Smooth muscle cell (in vitro differentiated cells): ENCODE measurements at regions not wholly inside any gene's neighbourhood (a gene's known extent, or its start where the extent isn't known, plus 50 kb on each side); places are given as distances from the start of the nearest gene placed in this dataset.

Experiments used
- DNase-seq: peaks from one replicate; lab custom pipeline; 2025; ENCODE audit not compliant: unreplicated experiment; lab: John Stamatoyannopoulos, UW
- H2AFZ ChIP-seq: fragments of 200-600 bp; sonication (generic); 2 replicates; pipeline ENCODE4 v1.6.0; 2016; ENCODE audit warnings: antibody characterized with exemption, low read depth, mild to moderate bottlenecking
- H3F3A ChIP-seq: fragments of 200-600 bp; sonication (generic); 2 replicates; pipeline ENCODE4 v1.6.0; 2017; ENCODE audit warnings: antibody characterized with exemption, low read depth
- H3K27ac ChIP-seq: fragments of 200-600 bp; sonication (generic); 2 replicates; pipeline ENCODE4 v1.5.1; 2016; ENCODE audit warnings: low read depth, mild to moderate bottlenecking
- H3K27me3 ChIP-seq: fragments of 200-600 bp; sonication (generic); 2 replicates; pipeline ENCODE4 v1.6.1; 2016; ENCODE audit warnings: low read depth, mild to moderate bottlenecking
- H3K36me3 ChIP-seq: fragments of 200-600 bp; sonication (generic); 2 replicates; pipeline ENCODE4 v1.5.1; 2016; ENCODE audit warnings: low read depth
- H3K4me1 ChIP-seq: fragments of 200-600 bp; sonication (generic); 2 replicates; pipeline ENCODE4 v1.5.1; 2016; ENCODE audit warnings: low read depth
- H3K4me2 ChIP-seq: fragments of 200-600 bp; sonication (generic); 2 replicates; pipeline ENCODE4 v1.6.0; 2016; ENCODE audit warnings: mild to moderate bottlenecking
- H3K4me3 ChIP-seq: fragments of 200-600 bp; sonication (generic); 2 replicates; pipeline ENCODE4 v1.5.1; 2016; ENCODE audit warnings: mild to moderate bottlenecking
- H3K79me2 ChIP-seq: fragments of 200-600 bp; sonication (generic); 2 replicates; pipeline ENCODE4 v1.6.0; 2016; ENCODE audit warnings: low read depth, mild to moderate bottlenecking
- H3K9ac ChIP-seq: fragments of 200-600 bp; sonication (generic); 2 replicates; pipeline ENCODE4 v1.6.0; 2016; ENCODE audit warnings: low read depth
- H3K9me3 ChIP-seq: fragments of 200-600 bp; sonication (generic); replicated peaks from 2 replicates; pipeline ENCODE4 v1.5.1; 2016; ENCODE audit warnings: low read depth
- H4K20me1 ChIP-seq: fragments of 200-600 bp; sonication (generic); 2 replicates; pipeline ENCODE4 v1.6.0; 2016; ENCODE audit warnings: low read depth
- WGBS: methylation state at CpG from one replicate; pipeline ENCODE4 v1.1.7; 2016; ENCODE audit warnings: low lambda C conversion rate; 5-methylcytosine and 5-hydroxymethylcytosine counted together
- TF ChIP-seq, protein P1 (sequence below): fragments of 200-600 bp; sonication (generic); IDR thresholded peaks from 2 replicates; pipeline ENCODE4 v1.5.1; 2017; ENCODE audit warnings: borderline replicate concordance, mild to moderate bottlenecking, antibody characterized with exemption; ENCODE audit not compliant: insufficient read depth, poor library complexity, severe bottlenecking

DNA sequence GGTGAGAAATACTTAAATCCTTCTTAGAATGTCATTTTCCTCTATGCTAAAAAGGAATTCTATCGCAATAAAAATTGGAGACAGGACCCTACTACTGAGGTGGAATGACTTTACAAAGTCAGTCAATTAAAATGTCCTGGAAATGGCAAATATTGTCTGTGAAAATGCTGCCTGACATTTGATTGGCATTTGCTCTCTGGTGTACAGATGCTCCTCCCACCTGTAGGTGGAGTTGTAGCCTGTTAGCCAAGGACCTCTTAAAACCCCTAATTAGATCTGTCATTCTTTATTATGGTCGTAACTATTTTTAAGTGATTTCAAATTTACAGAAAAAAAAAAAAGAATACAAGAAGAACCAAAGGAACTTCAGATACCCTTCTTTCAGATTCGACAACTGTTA is 393.1 kb upstream of the KLHL29 start:
- H3K4me3 ChIP-seq, result no peak overlapping the region
- H3K36me3 ChIP-seq, result no peaks in the 10 kb centered on the region
- H3K27me3 ChIP-seq, result no peaks in the 10 kb centered on the region
- TF ChIP-seq, protein P1, sequence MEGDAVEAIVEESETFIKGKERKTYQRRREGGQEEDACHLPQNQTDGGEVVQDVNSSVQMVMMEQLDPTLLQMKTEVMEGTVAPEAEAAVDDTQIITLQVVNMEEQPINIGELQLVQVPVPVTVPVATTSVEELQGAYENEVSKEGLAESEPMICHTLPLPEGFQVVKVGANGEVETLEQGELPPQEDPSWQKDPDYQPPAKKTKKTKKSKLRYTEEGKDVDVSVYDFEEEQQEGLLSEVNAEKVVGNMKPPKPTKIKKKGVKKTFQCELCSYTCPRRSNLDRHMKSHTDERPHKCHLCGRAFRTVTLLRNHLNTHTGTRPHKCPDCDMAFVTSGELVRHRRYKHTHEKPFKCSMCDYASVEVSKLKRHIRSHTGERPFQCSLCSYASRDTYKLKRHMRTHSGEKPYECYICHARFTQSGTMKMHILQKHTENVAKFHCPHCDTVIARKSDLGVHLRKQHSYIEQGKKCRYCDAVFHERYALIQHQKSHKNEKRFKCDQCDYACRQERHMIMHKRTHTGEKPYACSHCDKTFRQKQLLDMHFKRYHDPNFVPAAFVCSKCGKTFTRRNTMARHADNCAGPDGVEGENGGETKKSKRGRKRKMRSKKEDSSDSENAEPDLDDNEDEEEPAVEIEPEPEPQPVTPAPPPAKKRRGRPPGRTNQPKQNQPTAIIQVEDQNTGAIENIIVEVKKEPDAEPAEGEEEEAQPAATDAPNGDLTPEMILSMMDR, result no peak
- no peak for DNase-seq
- H3F3A ChIP-seq, result no peaks in the 10 kb centered on the region
- 90% methylated on average over 3 of the region's 3 CpGs for WGBS
- H3K9me3 ChIP-seq, result no peaks in the 10 kb centered on the region
- H4K20me1 ChIP-seq, result no peaks in the 10 kb centered on the region
- no peak overlapping the region for H2AFZ ChIP-seq
- no peak overlapping the region for H3K4me2 ChIP-seq
- H3K9ac ChIP-seq, result no peak overlapping the region
- no peaks in the 10 kb centered on the region for H3K4me1 ChIP-seq
- H3K27ac ChIP-seq, result no peak overlapping the region
- no peaks in the 10 kb centered on the region for H3K79me2 ChIP-seq

GRCh38 chr2:22992441-22992840 is 392.5 kb upstream of the KLHL29 start:
- TF ChIP-seq, protein P1, result no peak
- H3K27ac ChIP-seq, result no peak overlapping the region
- H3K4me3 ChIP-seq, result no peak overlapping the region
- no peaks in the 10 kb centered on the region for H3F3A ChIP-seq
- no peak overlapping the region for H3K9ac ChIP-seq
- no peaks in the 10 kb centered on the region for H3K9me3 ChIP-seq
- H3K4me1 ChIP-seq, result no peaks in the 10 kb centered on the region
- no peaks in the 10 kb centered on the region for H3K36me3 ChIP-seq
- no peak overlapping the region for H3K4me2 ChIP-seq
- H4K20me1 ChIP-seq, result no peaks in the 10 kb centered on the region
- H3K79me2 ChIP-seq, result no peaks in the 10 kb centered on the region
- DNase-seq, result no peak
- H2AFZ ChIP-seq, result no peak overlapping the region
- H3K27me3 ChIP-seq, result no peaks in the 10 kb centered on the region
- 86% methylated on average over 2 of the region's 2 CpGs for WGBS

DNA sequence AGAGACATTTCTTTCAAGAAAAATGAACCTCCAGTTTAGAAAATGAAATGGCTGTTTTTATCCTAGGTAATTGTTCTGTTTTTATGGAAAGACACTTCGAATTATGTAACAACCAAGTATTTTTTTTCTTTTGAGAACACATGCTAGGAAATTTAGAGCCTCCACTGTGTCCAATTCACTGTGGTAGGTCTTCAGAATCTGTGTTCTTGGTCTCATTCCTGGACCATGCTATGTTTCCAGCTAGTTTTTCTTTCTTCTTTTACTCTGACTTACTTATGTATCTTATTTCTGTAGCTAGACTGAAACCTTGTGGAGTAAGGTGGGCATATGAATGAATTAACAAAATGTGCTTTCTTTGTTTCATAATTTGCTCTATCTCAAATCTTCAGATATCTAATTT is 391.7 kb upstream of the KLHL29 start:
- DNase-seq, result no peak
- no peaks in the 10 kb centered on the region for H3K4me1 ChIP-seq
- H3K79me2 ChIP-seq, result no peaks in the 10 kb centered on the region
- no peaks in the 10 kb centered on the region for H3K36me3 ChIP-seq
- no peaks in the 10 kb centered on the region for H4K20me1 ChIP-seq
- H2AFZ ChIP-seq, result no peak overlapping the region
- WGBS, result 87% methylated on average over 1 of the region's 1 CpG
- no peaks in the 10 kb centered on the region for H3K27me3 ChIP-seq
- no peak overlapping the region for H3K27ac ChIP-seq
- H3K4me2 ChIP-seq, result no peak overlapping the region
- H3K4me3 ChIP-seq, result no peak overlapping the region
- H3F3A ChIP-seq, result no peaks in the 10 kb centered on the region
- H3K9me3 ChIP-seq, result no peaks in the 10 kb centered on the region
- TF ChIP-seq, protein P1, result no peak
- no peak overlapping the region for H3K9ac ChIP-seq

- TF ChIP-seq, protein P1, result no peak
- Histone ChIP-seq H3K4me3 (no peak overlapping the region), H3F3A (no peaks in the 10 kb centered on the region), H3K27me3 (no peaks in the 10 kb centered on the region), H3K9ac (no peak overlapping the region), H4K20me1 (no peaks in the 10 kb centered on the region), H3K79me2 (no peaks in the 10 kb centered on the region), H2AFZ (no peak overlapping the region), H3K27ac (no peak overlapping the region), H3K4me2 (no peak overlapping the region), H3K36me3 (no peaks in the 10 kb centered on the region), H3K4me1 (no peaks in the 10 kb centered on the region), H3K9me3 (no peaks in the 10 kb centered on the region)
- DNase-seq, result no peak
- WGBS, result 33% methylated on average over 3 of the region's 3 CpGs
These were observed 389.4 kb upstream of the KLHL29 start for GRCh38 chr2:22995576-22995975.
